Right atrium auricular region (tissue), 2 donors: ENCODE measurements at regions not wholly inside any gene's neighbourhood (a gene's known extent, or its start where the extent isn't known, plus 50 kb on each side); places are given as distances from the start of the nearest gene placed in this dataset.

Experiments used
- DNase-seq: peaks from one replicate; pipeline ENCODE4 v3.0.0-alpha.2; 2019; ENCODE audit warnings: low spot score
- H3K27ac ChIP-seq, 2 donors: fragments of 200-600 bp; sonication (generic); 1 replicate in 1 of 2; 2 replicates in 1 of 2; pipeline ENCODE4 v1.5.1; 2016 to 2019
- H3K27me3 ChIP-seq, 2 donors: fragments of 200-600 bp; sonication (generic); one replicate each; pipeline versions ENCODE4 v1.5.1 to v1.6.0; 2017 to 2019
- H3K36me3 ChIP-seq: fragments of 200-600 bp; sonication (generic); one replicate; pipeline ENCODE4 v1.5.1; 2016
- H3K4me1 ChIP-seq, 2 donors: fragments of 200-600 bp; sonication (generic); one replicate each; pipeline versions ENCODE4 v1.5.1 to v1.6.0; 2017 to 2019
- H3K4me3 ChIP-seq, 2 donors: fragments of 200-600 bp; sonication (generic); 1 replicate in 1 of 2; 2 replicates in 1 of 2; pipeline ENCODE4 v1.5.1; 2017 to 2019; ENCODE audit warnings: mild to moderate bottlenecking in 1 of 2, moderate library complexity in 1 of 2
- H3K9me3 ChIP-seq, 2 donors: fragments of 200-600 bp; sonication (generic); one replicate each; pipeline ENCODE4 v1.5.1; 2019
- TF ChIP-seq, protein P1 (sequence below), 2 donors: fragments of 200-600 bp; sonication (generic); IDR thresholded peaks; one replicate each; pipeline ENCODE4 v1.5.1; 2019; ENCODE audit warnings: antibody characterized with exemption in 2 of 2

DNA sequence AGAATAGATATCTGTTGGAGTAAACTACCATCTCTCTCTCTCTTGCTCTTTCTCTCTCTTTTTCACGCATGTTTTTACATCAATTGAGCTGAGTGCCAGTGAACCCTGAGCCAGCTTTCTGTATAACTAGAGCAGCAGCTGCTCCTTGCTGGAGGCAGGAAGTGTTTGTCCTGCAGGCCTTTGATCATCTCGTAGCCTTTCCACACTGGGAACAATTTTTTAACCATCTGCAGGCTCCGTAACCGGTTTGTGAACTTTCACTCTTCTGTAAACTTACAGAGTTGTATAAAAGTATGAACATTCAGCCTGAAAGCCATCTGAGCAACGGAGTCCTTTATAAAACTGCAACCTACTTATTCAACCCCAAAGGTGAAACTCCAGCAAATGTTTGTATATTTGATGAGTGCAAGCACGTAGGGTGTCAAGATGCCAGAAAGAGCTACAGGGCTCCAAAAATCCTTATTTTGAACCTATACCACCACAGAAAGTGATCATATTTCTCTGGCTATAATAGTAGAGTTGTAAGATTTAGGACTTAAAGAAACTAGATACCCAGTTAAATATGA lies 162.8 kb upstream of the NFE2L3 start:
- Histone ChIP-seq H3K4me3 (no peak overlapping the region), H3K36me3 (no peaks in the 10 kb centered on the region), H3K27me3 (no peaks in the 10 kb centered on the region), H3K4me1 (no peaks in the 10 kb centered on the region), H3K9me3 (no peaks in the 10 kb centered on the region), H3K27ac (no peak overlapping the region)
- no peak for DNase-seq
- TF ChIP-seq, protein P1, sequence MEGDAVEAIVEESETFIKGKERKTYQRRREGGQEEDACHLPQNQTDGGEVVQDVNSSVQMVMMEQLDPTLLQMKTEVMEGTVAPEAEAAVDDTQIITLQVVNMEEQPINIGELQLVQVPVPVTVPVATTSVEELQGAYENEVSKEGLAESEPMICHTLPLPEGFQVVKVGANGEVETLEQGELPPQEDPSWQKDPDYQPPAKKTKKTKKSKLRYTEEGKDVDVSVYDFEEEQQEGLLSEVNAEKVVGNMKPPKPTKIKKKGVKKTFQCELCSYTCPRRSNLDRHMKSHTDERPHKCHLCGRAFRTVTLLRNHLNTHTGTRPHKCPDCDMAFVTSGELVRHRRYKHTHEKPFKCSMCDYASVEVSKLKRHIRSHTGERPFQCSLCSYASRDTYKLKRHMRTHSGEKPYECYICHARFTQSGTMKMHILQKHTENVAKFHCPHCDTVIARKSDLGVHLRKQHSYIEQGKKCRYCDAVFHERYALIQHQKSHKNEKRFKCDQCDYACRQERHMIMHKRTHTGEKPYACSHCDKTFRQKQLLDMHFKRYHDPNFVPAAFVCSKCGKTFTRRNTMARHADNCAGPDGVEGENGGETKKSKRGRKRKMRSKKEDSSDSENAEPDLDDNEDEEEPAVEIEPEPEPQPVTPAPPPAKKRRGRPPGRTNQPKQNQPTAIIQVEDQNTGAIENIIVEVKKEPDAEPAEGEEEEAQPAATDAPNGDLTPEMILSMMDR (IDR thresholded peaks at IDR 0.05) = no peak

GRCh38 chr7:25994433-25994994 lies 157.5 kb upstream of the NFE2L3 start:
- DNase-seq = no peak
- Histone ChIP-seq H3K4me3 (no peak overlapping the region), H3K27ac (no peak overlapping the region), H3K27me3 (no peaks in the 10 kb centered on the region), H3K36me3 (no peaks in the 10 kb centered on the region), H3K4me1 (no peaks in the 10 kb centered on the region), H3K9me3 (no peaks in the 10 kb centered on the region)
- TF ChIP-seq, protein P1 (IDR thresholded peaks at IDR 0.05) = no peak

DNA sequence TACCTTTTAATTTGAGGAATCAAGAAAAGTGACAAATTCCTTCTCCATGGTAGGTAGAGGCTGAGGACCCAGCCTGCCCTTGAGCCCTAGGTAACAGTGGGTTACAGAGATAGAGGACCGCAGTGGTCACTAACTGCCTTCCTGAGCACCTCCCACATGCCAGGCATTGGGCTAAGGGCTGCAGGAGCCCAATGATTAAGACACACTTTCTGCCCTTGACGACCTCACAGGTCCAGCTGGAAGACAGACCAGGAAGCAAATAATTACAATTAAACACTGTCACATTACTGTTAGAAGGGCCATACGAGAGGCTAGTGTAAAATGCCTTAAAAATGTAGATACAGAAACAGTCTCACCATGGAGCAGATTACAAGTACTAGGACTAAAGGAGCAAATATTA lies 156.8 kb upstream of the NFE2L3 start:
- no peak overlapping the region for H3K4me3 ChIP-seq
- no peak for DNase-seq
- no peaks in the 10 kb centered on the region for H3K36me3 ChIP-seq
- no peak overlapping the region for H3K27ac ChIP-seq
- no peaks in the 10 kb centered on the region for H3K9me3 ChIP-seq
- no peaks in the 10 kb centered on the region for H3K27me3 ChIP-seq
- TF ChIP-seq, protein P1 (IDR thresholded peaks at IDR 0.05) = no peak
- H3K4me1 ChIP-seq = no peaks in the 10 kb centered on the region

DNA sequence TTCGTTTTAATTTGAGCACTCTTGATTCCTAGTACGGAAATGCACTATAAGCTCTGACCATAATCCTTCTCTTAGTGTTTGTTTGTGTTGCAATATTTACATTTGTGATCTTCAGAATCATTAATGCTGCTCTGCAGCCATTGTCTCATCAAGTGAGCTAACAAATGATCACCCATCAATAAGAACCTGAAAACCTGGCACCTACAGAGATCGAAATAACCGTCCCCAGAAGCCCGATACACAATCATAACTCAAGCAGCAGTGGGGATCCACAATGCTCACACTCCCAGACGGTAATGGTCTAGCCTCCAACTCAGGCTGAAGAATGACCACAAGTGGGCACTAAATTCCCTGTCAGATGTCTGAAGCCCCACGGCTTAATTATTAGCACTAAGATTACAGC lies 156.0 kb upstream of the NFE2L3 start:
- H3K27me3 ChIP-seq = no peaks in the 10 kb centered on the region
- H3K4me3 ChIP-seq = no peak overlapping the region
- no peaks in the 10 kb centered on the region for H3K36me3 ChIP-seq
- H3K27ac ChIP-seq = no peak overlapping the region
- no peaks in the 10 kb centered on the region for H3K4me1 ChIP-seq
- TF ChIP-seq, protein P1 (IDR thresholded peaks at IDR 0.05) = no peak
- no peak for DNase-seq
- no peaks in the 10 kb centered on the region for H3K9me3 ChIP-seq

DNA sequence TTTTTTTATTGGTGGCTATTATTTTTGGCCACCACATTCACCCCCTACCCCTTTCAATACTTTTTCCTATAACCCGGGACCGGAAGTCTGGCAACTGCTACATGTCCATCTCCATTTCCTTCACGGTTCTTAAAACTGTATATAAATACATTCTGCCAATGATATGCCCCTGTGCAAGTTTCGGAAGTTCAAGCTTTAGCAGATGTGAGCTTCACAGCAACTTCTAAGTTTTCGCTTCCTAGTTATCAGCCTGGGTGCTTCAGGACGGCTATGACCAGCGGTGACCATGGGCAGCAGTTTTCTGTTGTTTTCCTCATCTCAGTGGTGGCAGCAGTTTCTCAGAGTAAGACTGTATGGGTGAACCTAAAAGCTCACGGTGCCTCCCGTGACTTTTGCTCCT lies 153.5 kb upstream of the NFE2L3 start:
- no peaks in the 10 kb centered on the region for H3K9me3 ChIP-seq
- TF ChIP-seq, protein P1 (IDR thresholded peaks at IDR 0.05) = no peak
- no peaks in the 10 kb centered on the region for H3K27me3 ChIP-seq
- DNase-seq = no peak
- no peaks in the 10 kb centered on the region for H3K4me1 ChIP-seq
- H3K36me3 ChIP-seq = no peaks in the 10 kb centered on the region
- no peak overlapping the region for H3K27ac ChIP-seq
- no peak overlapping the region for H3K4me3 ChIP-seq

GRCh38 chr7:26000841-26001240 lies 151.2 kb upstream of the NFE2L3 start:
- no peak overlapping the region for H3K27ac ChIP-seq
- no peak overlapping the region for H3K4me3 ChIP-seq
- no peaks in the 10 kb centered on the region for H3K9me3 ChIP-seq
- DNase-seq = no peak
- H3K27me3 ChIP-seq = no peaks in the 10 kb centered on the region
- H3K36me3 ChIP-seq = no peaks in the 10 kb centered on the region
- TF ChIP-seq, protein P1 (IDR thresholded peaks at IDR 0.05) = no peak
- no peaks in the 10 kb centered on the region for H3K4me1 ChIP-seq
